Upper lobe of left lung (tissue), 4 donors: ENCODE measurements at regions not wholly inside any gene's neighbourhood (a gene's known extent, or its start where the extent isn't known, plus 50 kb on each side); places are given as distances from the start of the nearest gene placed in this dataset.

Experiments
- EP300 ChIP-seq, 4 donors: sonication (generic); formaldehyde crosslinking; IDR thresholded peaks; one replicate each; pipeline ENCODE4 v1.5.1; 2017; ENCODE audit warnings: antibody characterized with exemption in 4 of 4, control low read depth in 2 of 4
- POLR2AphosphoS5 ChIP-seq, 2 donors: sonication (generic); formaldehyde crosslinking; IDR thresholded peaks; one replicate each; pipeline ENCODE4 v1.5.1; 2017; ENCODE audit warnings: antibody characterized with exemption in 2 of 2
- TF ChIP-seq, protein P1 (sequence below), 6 experiments: fragments of 450-650 bp in 4 of 6; fragments of 200-600 bp in 2 of 6; sonication (generic) in 2 of 6; IDR thresholded peaks; one replicate each; pipeline ENCODE4 v1.5.1; 2016 to 2019; ENCODE audit warnings: antibody characterized with exemption in 6 of 6

DNA sequence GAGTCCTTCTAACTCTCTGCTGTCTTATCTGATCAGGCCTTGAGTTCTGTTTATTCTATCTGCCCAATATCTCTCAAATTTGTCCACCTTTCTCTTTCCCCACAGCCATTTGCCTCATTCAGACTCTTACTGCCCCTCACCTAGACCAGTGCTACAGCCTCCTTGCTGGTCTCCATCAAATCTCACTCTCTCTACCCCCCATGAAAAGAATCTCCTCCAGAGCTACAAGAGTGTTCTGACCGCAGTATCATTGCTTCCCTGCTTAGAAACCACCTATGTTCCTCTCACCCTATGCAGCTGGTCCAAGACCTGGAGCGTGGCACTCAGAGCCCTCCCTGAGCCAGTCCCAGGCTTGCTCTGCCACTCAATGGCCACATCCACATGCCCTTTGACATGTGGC is 231.0 kb upstream of the JUN start:
- TF ChIP-seq, protein P1, sequence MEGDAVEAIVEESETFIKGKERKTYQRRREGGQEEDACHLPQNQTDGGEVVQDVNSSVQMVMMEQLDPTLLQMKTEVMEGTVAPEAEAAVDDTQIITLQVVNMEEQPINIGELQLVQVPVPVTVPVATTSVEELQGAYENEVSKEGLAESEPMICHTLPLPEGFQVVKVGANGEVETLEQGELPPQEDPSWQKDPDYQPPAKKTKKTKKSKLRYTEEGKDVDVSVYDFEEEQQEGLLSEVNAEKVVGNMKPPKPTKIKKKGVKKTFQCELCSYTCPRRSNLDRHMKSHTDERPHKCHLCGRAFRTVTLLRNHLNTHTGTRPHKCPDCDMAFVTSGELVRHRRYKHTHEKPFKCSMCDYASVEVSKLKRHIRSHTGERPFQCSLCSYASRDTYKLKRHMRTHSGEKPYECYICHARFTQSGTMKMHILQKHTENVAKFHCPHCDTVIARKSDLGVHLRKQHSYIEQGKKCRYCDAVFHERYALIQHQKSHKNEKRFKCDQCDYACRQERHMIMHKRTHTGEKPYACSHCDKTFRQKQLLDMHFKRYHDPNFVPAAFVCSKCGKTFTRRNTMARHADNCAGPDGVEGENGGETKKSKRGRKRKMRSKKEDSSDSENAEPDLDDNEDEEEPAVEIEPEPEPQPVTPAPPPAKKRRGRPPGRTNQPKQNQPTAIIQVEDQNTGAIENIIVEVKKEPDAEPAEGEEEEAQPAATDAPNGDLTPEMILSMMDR (IDR thresholded peaks at IDR 0.05), result no peak
- TF ChIP-seq EP300 (IDR thresholded peaks at IDR 0.05), result no peak
- TF ChIP-seq POLR2AphosphoS5 (IDR thresholded peaks at IDR 0.05), result no peak
